Astrocyte (in vitro differentiated cells and primary cell): ENCODE measurements at regions not wholly inside any gene's neighbourhood (a gene's known extent, or its start where the extent isn't known, plus 50 kb on each side); places are given as distances from the start of the nearest gene placed in this dataset.
"Not testable (repeated sequence)": the region's sequence is repeated elsewhere in the genome, so short reads cannot be mapped to it uniquely, and the experiment has no call there.

Experiments
- CTCF ChIP-seq: IDR thresholded peaks from 2 replicates; pipeline ENCODE4 v1.5.1; 2011; ENCODE audit warnings: low read depth, mild to moderate bottlenecking, inconsistent platforms, low read length, moderate library complexity; ENCODE audit not compliant: insufficient read depth
- EZH2 ChIP-seq: IDR thresholded peaks from 2 replicates; pipeline ENCODE4 v1.6.1; 2012; ENCODE audit warnings: mild to moderate bottlenecking, low read length, inconsistent platforms; ENCODE audit not compliant: insufficient read depth

GRCh38 chr22:10708175-10708574 is 4819.8 kb upstream of the OR11H1 start:
- not testable (repeated sequence) for TF ChIP-seq CTCF, EZH2
